Left lung (tissue), 4 donors: ENCODE measurements at regions not wholly inside any gene's neighbourhood (a gene's known extent, or its start where the extent isn't known, plus 50 kb on each side); places are given as distances from the start of the nearest gene placed in this dataset.
"Not testable (repeated sequence)": the region's sequence is repeated elsewhere in the genome, so short reads cannot be mapped to it uniquely, and the experiment has no call there.

ENCODE experiments used
- ATAC-seq: fragments of 200-7000 bp; cut with Tn5 transposase; one replicate; pipeline ENCODE4 v1.9.1; 2020; ENCODE audit warnings: moderate library complexity
- DNase-seq, 4 donors: peaks; one replicate each; pipeline ENCODE4 v3.0.0-alpha.2; 2013 to 2020
- H3K27ac ChIP-seq, 2 donors: fragments of 200-600 bp; sonication (generic) in 1 of 2; one replicate each; pipeline versions ENCODE4 v1.5.0 to v1.8.0; 2020 to 2021
- H3K27me3 ChIP-seq, 2 donors: fragments of 200-600 bp; sonication (generic) in 1 of 2; one replicate each; pipeline versions ENCODE4 v1.5.0 to v1.8.0; 2020 to 2021
- H3K36me3 ChIP-seq, 2 donors: fragments of 200-600 bp; sonication (generic) in 1 of 2; one replicate each; pipeline versions ENCODE4 v1.5.0 to v1.8.0; 2020 to 2021
- H3K4me1 ChIP-seq, 2 donors: fragments of 200-600 bp; one replicate each; pipeline ENCODE4 v1.8.0; 2021
- H3K4me3 ChIP-seq, 2 donors: fragments of 200-600 bp; sonication (generic) in 1 of 2; one replicate each; pipeline versions ENCODE4 v1.5.0 to v1.8.0; 2020 to 2021; ENCODE audit warnings: mild to moderate bottlenecking in 1 of 2
- H3K9me3 ChIP-seq, 2 donors: fragments of 200-600 bp; sonication (generic) in 1 of 2; one replicate each; pipeline versions ENCODE4 v1.5.0 to v1.8.0; 2020 to 2021
- intact Hi-C, 2 donors: fragments of 100-400 bp; cut with DNase I; formaldehyde crosslinking; loops; one replicate each; pipeline versions ENCODE4 v1.11.2 to v1.14.2; 2022
- TF ChIP-seq, protein P1 (sequence below), 2 donors: fragments of 200-600 bp; sonication (generic) in 1 of 2; IDR thresholded peaks; one replicate each; pipeline versions ENCODE4 v1.5.0 to v1.8.0; 2021; ENCODE audit warnings: antibody characterized with exemption in 2 of 2
- donor health status: DM: no; HTN: yes; CAD: no.
- donor health status: DM: no; HTN: no; CAD: no.

DNA sequence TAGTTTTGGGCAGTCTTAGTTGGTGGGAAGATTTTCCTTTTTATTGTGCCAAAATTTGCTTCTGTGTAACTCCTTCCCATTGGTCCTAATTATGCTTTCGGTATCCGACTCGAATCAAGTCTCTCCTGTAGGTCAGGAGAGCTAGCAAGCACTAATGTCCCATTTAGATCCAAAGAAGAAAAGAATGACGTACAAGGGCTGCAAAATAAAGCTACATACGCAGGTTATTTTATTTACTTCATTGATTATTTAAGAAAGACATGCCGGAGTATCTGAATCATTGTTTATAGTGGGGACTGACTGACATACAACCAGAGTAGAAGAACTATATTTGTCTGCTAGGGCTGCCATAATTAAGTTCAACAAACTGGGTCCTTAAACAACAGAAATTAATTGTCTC lies 648.5 kb downstream of the CPS1 start:
- intact Hi-C loops, result no loop called here
- ATAC-seq, result no peak
- Histone ChIP-seq H3K9me3 (peaks cover 0 to 2% of the 10 kb centered on the region in 2 donors), H3K27me3 (no peaks in the 10 kb centered on the region), H3K4me1 (no peaks in the 10 kb centered on the region), H3K4me3 (no peak overlapping the region), H3K36me3 (no peaks in the 10 kb centered on the region), H3K27ac (no peak overlapping the region)
- no peak for DNase-seq
- TF ChIP-seq, protein P1, sequence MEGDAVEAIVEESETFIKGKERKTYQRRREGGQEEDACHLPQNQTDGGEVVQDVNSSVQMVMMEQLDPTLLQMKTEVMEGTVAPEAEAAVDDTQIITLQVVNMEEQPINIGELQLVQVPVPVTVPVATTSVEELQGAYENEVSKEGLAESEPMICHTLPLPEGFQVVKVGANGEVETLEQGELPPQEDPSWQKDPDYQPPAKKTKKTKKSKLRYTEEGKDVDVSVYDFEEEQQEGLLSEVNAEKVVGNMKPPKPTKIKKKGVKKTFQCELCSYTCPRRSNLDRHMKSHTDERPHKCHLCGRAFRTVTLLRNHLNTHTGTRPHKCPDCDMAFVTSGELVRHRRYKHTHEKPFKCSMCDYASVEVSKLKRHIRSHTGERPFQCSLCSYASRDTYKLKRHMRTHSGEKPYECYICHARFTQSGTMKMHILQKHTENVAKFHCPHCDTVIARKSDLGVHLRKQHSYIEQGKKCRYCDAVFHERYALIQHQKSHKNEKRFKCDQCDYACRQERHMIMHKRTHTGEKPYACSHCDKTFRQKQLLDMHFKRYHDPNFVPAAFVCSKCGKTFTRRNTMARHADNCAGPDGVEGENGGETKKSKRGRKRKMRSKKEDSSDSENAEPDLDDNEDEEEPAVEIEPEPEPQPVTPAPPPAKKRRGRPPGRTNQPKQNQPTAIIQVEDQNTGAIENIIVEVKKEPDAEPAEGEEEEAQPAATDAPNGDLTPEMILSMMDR (IDR thresholded peaks at IDR 0.05), result no peak

DNA sequence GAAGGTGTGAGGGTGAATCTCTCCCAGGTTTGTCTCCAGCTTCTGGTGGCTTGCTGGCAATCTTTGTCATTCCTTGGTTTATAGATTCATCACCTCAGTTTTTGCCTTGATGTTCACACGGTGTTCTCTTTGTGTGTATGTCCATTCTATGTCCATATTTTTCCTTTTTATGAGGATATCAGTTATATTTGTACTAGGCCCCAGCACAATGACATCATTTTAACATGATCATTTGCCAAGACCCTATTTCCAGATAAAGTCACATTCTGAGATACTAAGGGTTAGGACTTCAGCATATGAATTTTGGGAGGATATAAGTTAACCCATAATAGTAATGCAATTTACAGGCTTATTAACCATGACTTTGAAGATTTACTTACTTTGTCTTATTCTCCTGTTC lies 649.0 kb downstream of the CPS1 start:
- Histone ChIP-seq H3K36me3 (no peaks in the 10 kb centered on the region), H3K4me3 (no peak overlapping the region), H3K27ac (no peak overlapping the region), H3K9me3 (peaks cover 0 to 2% of the 10 kb centered on the region in 2 donors), H3K4me1 (no peaks in the 10 kb centered on the region), H3K27me3 (no peaks in the 10 kb centered on the region)
- no peak for ATAC-seq
- TF ChIP-seq, protein P1 (IDR thresholded peaks at IDR 0.05), result no peak
- DNase-seq, result no peak
- intact Hi-C loops, result no loop called here

DNA sequence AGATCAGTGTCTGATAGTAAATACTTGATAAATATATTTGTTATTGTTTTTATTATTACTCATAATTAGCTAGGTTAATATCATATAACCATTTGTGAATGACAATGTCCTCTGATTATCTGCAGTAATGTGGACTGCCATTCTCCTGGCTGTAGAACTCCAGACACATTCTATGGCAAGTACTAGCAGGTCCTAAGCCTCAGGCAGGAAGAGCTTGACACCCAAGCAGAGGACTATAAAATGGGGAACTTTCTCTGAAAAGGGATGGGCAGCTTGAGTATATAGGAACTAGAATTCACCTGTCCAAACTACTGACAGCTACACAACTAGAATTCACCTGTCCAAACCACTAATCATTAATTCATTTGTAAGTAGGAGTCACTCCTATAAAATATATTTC lies 649.4 kb downstream of the CPS1 start:
- intact Hi-C loops, result no loop called here
- DNase-seq (no peak), ATAC-seq (no peak)
- Histone ChIP-seq H3K36me3 (no peaks in the 10 kb centered on the region), H3K9me3 (peaks cover 0 to 2% of the 10 kb centered on the region in 2 donors), H3K27me3 (no peaks in the 10 kb centered on the region), H3K27ac (no peak overlapping the region), H3K4me3 (no peak overlapping the region), H3K4me1 (no peaks in the 10 kb centered on the region)
- TF ChIP-seq, protein P1 (IDR thresholded peaks at IDR 0.05), result no peak

DNA sequence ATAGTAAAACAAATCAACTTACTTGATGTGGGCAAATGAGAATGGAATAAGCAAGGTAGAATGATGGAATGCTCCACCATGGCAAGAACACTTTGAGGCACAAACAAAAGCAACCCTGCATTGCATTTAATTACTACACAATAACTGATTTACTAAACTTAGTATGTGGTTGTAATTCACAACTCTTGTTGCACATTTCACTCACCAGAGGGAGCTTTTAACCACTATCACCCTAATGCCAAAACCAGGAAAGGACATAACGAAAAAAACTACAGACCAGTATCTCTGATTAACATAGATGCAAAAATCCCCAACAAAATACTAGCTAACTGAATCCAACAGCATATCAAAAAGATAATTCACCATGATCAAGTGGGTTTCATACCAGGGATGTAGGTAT lies 659.8 kb downstream of the CPS1 start:
- H3K4me3 ChIP-seq, result no peak overlapping the region
- TF ChIP-seq, protein P1 (IDR thresholded peaks at IDR 0.05), result no peak
- no peaks in the 10 kb centered on the region for H3K36me3 ChIP-seq
- ATAC-seq (no peak), DNase-seq (no peak)
- intact Hi-C loops, result no loop called here
- H3K9me3 ChIP-seq, result peaks cover 0 to 16% of the 10 kb centered on the region in 2 donors
- H3K27me3 ChIP-seq, result no peaks in the 10 kb centered on the region
- H3K27ac ChIP-seq, result no peak overlapping the region
- H3K4me1 ChIP-seq, result no peaks in the 10 kb centered on the region

DNA sequence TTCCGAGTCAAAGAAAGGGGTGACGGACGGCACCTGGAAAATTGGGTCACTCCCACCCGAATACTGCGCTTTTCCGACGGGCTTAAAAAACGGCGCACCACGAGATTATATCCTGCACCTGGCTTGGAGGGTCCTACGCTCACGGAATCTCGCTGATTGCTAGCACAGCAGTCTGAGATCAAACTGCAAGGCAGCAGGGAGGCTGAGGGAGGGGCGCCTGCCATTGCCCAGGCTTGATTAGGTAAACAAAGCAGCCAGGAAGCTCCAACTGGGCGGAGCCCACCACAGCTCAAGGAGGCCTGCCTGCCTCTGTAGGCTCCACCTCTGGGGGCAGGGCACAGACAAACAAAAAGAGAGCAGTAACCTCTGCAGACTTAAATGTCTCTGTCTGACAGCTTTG lies 663.1 kb downstream of the CPS1 start:
- H3K4me3 ChIP-seq, H3K36me3 ChIP-seq, H3K4me1 ChIP-seq, H3K27me3 ChIP-seq, H3K27ac ChIP-seq, ATAC-seq, intact Hi-C loops: not testable (repeated sequence)
- DNase-seq, result peak in 1 of 4 donors; percentile 35
- H3K9me3 ChIP-seq, result peaks cover 0 to 16% of the 10 kb centered on the region in 2 donors

DNA sequence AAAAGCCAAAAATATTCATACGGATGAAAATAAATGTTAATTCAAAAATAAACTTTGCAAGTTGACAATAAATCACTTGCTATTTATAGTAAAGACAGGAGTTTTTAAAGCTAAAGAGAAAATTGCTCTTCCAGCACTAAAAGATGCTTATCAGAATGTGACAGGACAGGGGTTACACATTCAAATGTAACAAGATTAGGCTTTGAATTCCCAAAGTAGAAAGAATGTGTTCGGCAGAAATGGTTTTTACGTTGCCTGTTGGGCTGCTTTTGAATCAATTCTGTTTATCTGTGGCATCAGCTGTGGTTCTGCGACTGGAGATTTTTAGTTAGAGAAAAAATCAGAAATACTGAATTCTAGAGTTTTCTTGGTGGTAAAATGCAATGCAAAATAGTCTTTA lies 669.4 kb downstream of the CPS1 start:
- H3K9me3 ChIP-seq, result peaks cover 0 to 10% of the 10 kb centered on the region in 2 donors
- DNase-seq, result no peak
- TF ChIP-seq, protein P1 (IDR thresholded peaks at IDR 0.05), result no peak
- H3K27me3 ChIP-seq, result no peaks in the 10 kb centered on the region
- H3K36me3 ChIP-seq, result no peaks in the 10 kb centered on the region
- no peak overlapping the region for H3K27ac ChIP-seq
- no peaks in the 10 kb centered on the region for H3K4me1 ChIP-seq
- ATAC-seq, result no peak
- no peak overlapping the region for H3K4me3 ChIP-seq
- intact Hi-C loops, result no loop called here
